Midbrain (tissue), 1 donor: ENCODE measurements at regions not wholly inside any gene's neighbourhood (a gene's known extent, or its start where the extent isn't known, plus 50 kb on each side); places are given as distances from the start of the nearest gene placed in this dataset.

ENCODE experiments used
- DNase-seq: peaks from one replicate; lab custom pipeline; 2025; lab: John Stamatoyannopoulos, UW

DNA sequence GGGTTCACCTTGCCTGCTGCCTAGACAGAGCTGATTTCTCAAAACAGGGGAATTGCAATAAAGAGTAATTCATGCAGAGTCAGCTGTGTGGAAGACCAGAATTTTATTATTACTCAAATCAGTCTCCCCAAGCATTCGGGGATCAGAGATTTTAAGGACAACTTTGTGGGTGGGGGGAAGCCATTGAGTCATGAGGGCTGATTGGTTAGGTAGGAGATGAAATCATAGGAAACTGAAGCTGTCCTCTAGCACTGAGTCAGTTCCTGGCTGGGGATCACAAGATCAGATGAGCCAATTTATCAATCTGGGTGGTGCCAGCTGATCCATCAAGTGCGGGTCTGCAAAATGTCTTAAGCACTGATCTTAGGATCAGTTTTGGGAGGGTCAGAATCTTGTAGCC is 159.1 kb upstream of the MAP1B start:
- no peak for DNase-seq

GRCh38 chr5:71949772-71950171 is 157.5 kb upstream of the MAP1B start:
- DNase-seq, result no peak

- DNase-seq, result no peak
Observed at GRCh38 chr5:71953866-71954265, 153.4 kb upstream of the MAP1B start.

- no peak for DNase-seq
Observed at GRCh38 chr5:71954329-71954728, 152.9 kb upstream of the MAP1B start.

- no peak for DNase-seq
Observed at GRCh38 chr5:71955723-71956122, 151.6 kb upstream of the MAP1B start.

DNA sequence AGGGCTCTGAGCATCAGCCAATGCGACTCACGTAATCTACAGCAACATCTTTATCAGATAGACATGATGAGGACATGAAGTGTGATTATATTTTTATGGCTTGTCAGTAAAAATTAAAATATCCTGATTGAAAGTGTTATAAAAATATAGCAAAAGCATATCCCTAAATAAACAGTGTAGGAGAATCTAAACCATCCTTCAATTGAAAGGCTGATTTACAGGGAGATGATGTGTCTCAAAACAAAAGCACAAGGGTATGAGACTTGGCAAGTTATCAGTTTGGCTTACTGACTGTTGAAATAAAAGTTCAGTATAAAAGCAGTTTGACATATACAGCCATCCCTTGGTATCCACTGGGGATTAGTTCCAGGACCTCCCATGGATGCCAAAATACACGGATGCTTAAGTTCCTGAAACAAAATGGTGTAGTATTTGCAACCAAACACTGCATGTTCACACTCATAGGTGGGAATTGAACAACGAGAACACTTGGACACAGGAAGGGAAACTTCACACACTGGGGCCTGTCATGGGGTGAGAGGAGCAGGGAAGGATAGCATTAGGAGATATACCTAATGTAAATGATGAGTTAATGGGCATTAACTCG is 149.9 kb upstream of the MAP1B start:
- DNase-seq, result no peak

DNA sequence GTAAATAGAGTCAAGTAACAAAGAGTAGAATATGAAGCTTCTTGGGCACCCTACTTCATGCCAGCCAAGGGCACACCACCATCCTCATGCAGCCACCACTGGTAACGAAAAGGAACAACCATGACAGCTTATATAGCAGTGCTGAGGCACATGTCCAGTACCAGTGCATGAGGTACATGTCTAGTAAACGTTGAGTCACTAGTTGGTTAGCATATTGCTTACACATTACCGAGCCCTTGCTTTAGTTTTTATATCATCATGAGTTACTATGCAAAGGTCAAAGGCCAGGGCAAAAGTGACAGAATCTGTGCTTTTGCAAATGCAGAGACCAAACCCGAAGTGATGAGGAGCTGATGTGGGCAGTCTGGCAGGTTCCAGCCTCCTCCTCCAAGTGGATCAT is 147.1 kb upstream of the MAP1B start:
- no peak for DNase-seq

GRCh38 chr5:71961786-71962185 is 145.5 kb upstream of the MAP1B start:
- no peak for DNase-seq

GRCh38 chr5:71969460-71969859 is 137.8 kb upstream of the MAP1B start:
- no peak for DNase-seq

GRCh38 chr5:71971862-71972261 is 135.4 kb upstream of the MAP1B start:
- no peak for DNase-seq

DNA sequence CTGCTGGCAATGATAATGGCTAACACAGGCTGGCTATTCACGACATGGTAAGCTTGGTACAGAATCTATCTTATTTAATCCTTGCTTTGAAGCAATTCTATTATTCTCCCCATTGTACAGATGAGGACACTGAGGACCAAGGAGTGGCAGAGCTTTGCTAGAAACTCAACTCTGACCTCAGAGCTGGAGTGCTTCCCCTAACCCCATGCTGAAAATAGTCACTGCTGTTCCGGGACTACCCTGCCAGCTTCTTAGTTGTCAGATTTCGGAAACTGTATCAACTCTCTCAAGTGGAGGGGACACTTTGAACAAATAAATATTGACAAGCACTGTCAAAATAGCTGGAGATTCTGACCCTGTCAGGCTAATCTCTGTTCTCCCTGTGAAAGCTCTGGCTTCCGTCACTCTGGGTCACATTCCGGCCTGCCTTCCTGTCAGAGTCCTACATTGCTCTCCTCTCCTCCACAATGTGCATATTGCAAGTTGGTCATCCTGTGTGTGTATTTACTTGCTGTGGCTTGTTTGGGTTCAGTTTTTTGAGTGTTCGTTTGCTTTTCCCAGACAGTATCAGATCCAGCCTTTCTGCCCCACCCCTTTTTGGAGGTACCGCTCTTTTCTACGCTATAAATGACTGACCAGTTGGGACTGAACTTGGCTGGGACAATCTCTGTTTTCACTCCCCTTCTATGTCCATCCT is 134.3 kb upstream of the MAP1B start:
- no peak for DNase-seq

DNA sequence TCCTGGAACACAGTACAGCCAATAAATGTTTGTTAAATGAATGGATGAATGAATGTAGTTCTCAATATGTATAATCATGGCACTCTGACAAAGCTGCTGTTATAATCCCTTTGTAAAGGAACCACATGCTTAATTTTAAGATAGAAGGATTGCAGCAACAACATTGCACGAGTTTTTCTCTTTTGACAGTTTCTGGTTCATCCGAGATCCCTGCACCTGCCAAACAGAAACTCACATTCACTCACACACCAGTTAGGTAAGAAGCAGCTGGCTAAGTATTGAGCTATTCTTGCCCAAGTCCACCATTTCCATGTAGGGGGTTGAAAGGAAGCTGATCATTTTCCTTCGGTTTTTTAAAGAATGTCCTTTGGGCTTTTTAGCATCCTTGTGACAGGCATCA is 133.7 kb upstream of the MAP1B start:
- DNase-seq, result no peak

- DNase-seq, result peak; percentile 25
Observed at GRCh38 chr5:71974165-71974564, 133.1 kb upstream of the MAP1B start.

GRCh38 chr5:71974622-71975021 is 132.7 kb upstream of the MAP1B start:
- DNase-seq, result no peak

DNA sequence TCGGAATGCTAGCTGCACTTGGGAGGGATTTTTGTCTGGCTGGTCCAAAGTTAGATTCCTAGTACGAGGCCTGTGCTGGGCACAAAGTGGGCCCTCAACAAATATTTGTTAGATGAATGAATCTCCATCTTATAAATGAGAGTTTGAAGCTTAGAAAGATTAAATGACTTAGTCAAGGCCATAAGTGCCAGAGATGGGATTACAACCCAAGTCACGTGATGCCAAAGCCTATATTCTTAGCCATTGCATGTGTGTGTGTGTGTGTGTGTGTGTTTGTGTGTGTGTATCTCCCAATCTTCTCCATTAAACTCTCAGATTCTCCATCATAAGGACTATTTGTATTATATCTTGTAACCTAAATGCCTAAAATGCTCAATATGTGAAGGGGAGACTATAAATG is 130.8 kb upstream of the MAP1B start:
- DNase-seq, result no peak

DNA sequence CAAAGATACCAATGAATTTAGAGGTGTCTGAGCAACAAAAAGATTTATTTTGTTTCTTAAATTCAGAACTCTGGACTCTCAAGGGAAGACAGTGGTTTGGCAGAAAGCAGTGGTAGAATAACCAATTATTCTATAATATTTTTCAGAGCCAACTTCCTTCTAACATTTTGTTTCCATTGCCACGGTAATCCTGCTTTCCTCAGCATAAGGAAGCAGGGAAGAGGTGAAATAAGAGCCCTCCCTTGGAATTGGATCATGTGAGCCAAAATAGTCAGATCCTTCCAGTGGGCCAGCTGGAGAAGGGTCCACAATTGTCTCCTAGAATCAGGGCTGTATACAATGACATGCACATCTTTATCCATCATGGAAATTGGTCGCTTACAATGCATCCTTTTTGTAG is 130.0 kb upstream of the MAP1B start:
- DNase-seq, result no peak

GRCh38 chr5:71978216-71978615 is 129.1 kb upstream of the MAP1B start:
- no peak for DNase-seq

DNA sequence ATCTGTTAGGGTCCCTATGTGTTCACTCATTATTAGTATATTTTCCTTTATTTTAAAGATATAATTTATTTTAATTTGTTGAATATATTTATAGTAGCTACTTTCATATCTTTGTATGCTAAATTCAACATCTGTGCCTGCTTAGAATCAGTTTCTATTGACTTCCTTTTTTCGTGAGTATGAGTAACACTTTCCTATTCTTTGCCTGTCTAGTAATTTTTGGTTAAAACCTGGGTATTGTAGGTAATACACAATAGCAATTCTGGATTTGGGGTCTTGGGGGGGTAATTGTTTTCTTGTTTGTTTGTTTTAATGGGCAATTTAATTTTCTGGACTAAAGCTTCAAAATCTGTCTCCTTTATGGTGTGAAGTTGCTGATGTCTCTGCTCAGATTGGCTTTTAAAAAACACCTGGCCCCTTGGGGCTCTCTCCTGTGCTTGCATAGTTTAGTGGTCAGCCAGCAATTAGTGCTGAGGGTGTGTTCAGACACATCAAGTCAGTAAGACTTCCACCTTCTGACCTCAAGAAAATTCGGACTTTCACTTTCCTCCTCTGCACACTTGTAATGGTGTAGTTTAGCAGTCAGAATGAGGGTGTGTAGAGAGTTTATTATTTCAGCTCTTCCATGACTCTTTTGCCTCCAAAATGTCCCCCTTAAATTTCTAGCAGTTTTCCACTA is 124.4 kb upstream of the MAP1B start:
- no peak for DNase-seq

DNA sequence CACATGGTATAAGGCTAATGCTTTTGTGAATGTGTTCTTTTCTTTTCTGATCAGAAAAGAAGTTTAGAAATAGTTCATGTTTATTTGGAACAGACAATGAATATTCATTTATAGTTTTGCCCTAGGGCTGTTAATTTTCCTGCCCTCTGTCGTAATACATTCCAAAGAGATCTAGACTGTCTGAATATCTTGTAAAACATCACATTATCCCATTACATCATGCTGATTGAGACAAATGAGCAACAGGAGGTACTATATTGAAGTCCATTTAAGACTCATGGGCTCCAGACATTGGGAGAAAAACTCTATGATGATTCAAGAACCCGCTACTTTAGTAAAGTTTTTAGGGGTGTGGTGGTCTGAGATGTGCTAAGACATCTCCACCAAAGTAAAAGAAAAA is 121.2 kb upstream of the MAP1B start:
- DNase-seq, result no peak

GRCh38 chr5:71988808-71989207 is 118.5 kb upstream of the MAP1B start:
- no peak for DNase-seq

DNA sequence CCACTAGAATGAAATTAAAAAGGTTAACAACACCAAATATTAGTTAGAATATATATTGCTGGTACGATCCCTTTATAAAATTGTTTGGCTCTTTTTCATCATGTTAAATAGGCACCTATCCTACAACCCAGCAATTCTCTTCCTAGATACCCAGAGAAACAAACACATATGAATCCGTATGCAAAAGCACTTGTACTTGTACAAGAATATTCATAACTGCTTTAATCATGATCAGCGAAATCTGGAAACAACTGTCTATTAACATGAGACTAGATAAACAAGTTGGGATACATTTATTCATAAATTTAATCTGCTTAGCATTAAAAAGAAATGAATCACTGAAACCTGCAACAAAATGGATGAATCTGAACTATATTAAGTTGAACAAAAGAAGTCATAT is 113.7 kb upstream of the MAP1B start:
- DNase-seq, result no peak

DNA sequence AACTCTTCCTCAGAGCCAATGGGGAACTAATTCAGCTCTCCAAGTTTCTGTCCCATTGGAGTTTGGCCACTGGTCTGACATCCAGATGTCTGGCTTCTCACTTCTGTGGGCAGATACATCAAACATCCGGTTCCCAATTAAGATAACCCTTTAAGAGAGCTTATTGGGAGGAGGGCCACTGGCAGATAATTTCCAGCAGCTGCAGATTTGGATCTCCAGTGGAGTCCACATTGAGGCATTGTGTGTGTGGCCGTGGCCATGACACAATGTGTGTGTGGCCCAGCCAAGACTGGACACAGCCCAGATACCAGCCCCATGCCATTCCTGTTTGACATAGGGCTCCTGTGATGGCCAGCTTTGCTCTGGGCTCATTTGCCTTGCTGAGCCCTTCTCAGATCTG is 110.5 kb upstream of the MAP1B start:
- no peak for DNase-seq

DNA sequence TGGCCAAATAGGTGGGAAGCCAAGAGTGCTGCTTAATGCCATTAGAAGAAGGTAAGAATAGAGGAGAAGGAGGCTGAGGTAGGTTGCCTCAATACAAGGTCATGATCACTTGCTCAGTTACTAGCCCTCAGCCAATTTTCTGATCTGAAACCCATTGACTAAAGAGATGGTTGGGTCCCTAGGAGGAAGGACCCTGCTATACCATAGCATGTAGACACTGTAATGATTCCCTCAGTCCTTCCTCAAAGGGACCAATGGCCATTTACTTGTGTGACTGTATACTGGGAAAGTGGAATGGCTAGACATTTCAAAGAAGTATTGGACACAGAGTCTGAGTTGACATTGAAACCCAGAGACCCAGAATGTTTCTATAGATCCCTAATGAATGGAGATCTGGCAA is 108.5 kb upstream of the MAP1B start:
- no peak for DNase-seq

- no peak for DNase-seq
Observed at GRCh38 chr5:72000707-72001106, 106.6 kb upstream of the MAP1B start.
